Mammary epithelial cell (primary cell): ENCODE measurements at regions not wholly inside any gene's neighbourhood (a gene's known extent, or its start where the extent isn't known, plus 50 kb on each side); places are given as distances from the start of the nearest gene placed in this dataset.

Source experiments
- EZH2 ChIP-seq: IDR thresholded peaks from 2 replicates; pipeline ENCODE4 v1.6.1; 2012; ENCODE audit warnings: low read length, inconsistent platforms, borderline replicate concordance
- TF ChIP-seq, protein P1 (sequence below), 2 donors: IDR thresholded peaks in 1 of 2; conservative IDR thresholded peaks in 1 of 2; 2 replicates each; pipeline ENCODE4 v1.5.1; 2011 to 2012; ENCODE audit warnings: inconsistent platforms in 2 of 2, low read length in 2 of 2, mild to moderate bottlenecking in 2 of 2, control low read depth in 1 of 2, low read depth in 1 of 2; ENCODE audit not compliant: insufficient read depth in 1 of 2; ENCODE audit errors: extremely low read depth in 1 of 2

DNA sequence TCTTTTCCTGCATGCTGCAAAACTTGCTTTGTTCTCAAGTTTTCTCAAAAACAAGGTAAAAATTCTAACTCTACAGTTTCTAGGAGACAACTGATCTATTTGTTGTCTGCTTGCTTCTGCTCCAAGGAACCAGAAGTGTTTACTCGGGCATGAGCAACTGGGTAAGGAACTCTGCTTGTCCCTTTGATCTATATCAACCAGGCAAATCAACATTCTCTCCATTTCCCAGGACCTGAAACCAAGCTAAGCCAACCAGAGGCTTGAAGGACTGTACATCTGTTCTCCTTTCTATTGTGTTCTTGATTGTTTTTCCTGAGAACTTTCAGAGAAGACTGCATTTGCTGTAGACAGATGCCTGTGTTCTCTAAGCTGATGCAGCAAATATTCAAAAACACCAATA is 335.0 kb upstream of the KCNH7 start:
- TF ChIP-seq, protein P1, sequence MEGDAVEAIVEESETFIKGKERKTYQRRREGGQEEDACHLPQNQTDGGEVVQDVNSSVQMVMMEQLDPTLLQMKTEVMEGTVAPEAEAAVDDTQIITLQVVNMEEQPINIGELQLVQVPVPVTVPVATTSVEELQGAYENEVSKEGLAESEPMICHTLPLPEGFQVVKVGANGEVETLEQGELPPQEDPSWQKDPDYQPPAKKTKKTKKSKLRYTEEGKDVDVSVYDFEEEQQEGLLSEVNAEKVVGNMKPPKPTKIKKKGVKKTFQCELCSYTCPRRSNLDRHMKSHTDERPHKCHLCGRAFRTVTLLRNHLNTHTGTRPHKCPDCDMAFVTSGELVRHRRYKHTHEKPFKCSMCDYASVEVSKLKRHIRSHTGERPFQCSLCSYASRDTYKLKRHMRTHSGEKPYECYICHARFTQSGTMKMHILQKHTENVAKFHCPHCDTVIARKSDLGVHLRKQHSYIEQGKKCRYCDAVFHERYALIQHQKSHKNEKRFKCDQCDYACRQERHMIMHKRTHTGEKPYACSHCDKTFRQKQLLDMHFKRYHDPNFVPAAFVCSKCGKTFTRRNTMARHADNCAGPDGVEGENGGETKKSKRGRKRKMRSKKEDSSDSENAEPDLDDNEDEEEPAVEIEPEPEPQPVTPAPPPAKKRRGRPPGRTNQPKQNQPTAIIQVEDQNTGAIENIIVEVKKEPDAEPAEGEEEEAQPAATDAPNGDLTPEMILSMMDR (conservative IDR thresholded peaks at IDR 0.05 in 1 of 2, IDR thresholded peaks at IDR 0.05 in 1 of 2; ENCODE audit: extremely low read depth in 1 of 2, insufficient read depth in 1 of 2, low read depth in 1 of 2, low read length in 2 of 2) = no peak
- TF ChIP-seq EZH2 = no peak
